DND-41 (cell line): ENCODE measurements at regions not wholly inside any gene's neighbourhood (a gene's known extent, or its start where the extent isn't known, plus 50 kb on each side); places are given as distances from the start of the nearest gene placed in this dataset.

Experiments
- ATAC-seq: fragments of 200-7000 bp; cut with Tn5 transposase; 3 replicates; pipeline ENCODE4 v1.9.1; 2021; ENCODE audit warnings: low read depth; ENCODE audit not compliant: insufficient read depth
- DNase-seq: peaks from one replicate; pipeline ENCODE4 v3.0.0-alpha.2; 2020
- H2AFZ ChIP-seq: 2 replicates; pipeline ENCODE4 v1.6.0; 2012; ENCODE audit warnings: low read depth, low read length
- H3K27ac ChIP-seq: 2 replicates; pipeline ENCODE4 v1.5.1; 2012; ENCODE audit warnings: low read length, inconsistent platforms
- H3K27me3 ChIP-seq: fragments of 200-600 bp; sonication (generic); 2 replicates; pipeline ENCODE4 v1.6.0; 2012; ENCODE audit warnings: low read length, mild to moderate bottlenecking, inconsistent platforms; ENCODE audit not compliant: insufficient read depth, poor library complexity
- H3K36me3 ChIP-seq: 2 replicates; pipeline ENCODE4 v1.5.1; 2012; ENCODE audit warnings: low read length, inconsistent platforms; ENCODE audit not compliant: insufficient read depth
- H3K4me1 ChIP-seq: 2 replicates; pipeline ENCODE4 v1.5.1; 2012; ENCODE audit warnings: mild to moderate bottlenecking, low read length; ENCODE audit not compliant: insufficient read depth
- H3K4me2 ChIP-seq: 2 replicates; pipeline ENCODE4 v1.6.0; 2012; ENCODE audit warnings: mild to moderate bottlenecking, moderate library complexity, low read length, inconsistent platforms; ENCODE audit not compliant: insufficient read depth
- H3K4me3 ChIP-seq, 2 experiments: fragments of 200-600 bp in 1 of 2; shearing (Covaris generic) in 1 of 2; 2 replicates each; pipeline ENCODE4 v1.5.1; 2012 to 2016; ENCODE audit warnings: inconsistent platforms in 2 of 2, low read length in 2 of 2, mild to moderate bottlenecking in 2 of 2, low read depth in 1 of 2, moderate library complexity in 1 of 2
- H3K79me2 ChIP-seq: 2 replicates; pipeline ENCODE4 v1.6.0; 2012; ENCODE audit warnings: low read length, inconsistent platforms; ENCODE audit not compliant: insufficient read depth
- H3K9ac ChIP-seq: 2 replicates; pipeline ENCODE4 v1.6.0; 2012; ENCODE audit warnings: low read depth, mild to moderate bottlenecking, inconsistent platforms, low read length, moderate library complexity
- H3K9me3 ChIP-seq: 2 replicates; pipeline ENCODE4 v1.5.1; 2012; ENCODE audit warnings: low read length, moderate library complexity, mild to moderate bottlenecking, inconsistent platforms; ENCODE audit not compliant: insufficient read depth, severe bottlenecking
- H4K20me1 ChIP-seq: 2 replicates; pipeline ENCODE4 v1.6.0; 2012; ENCODE audit warnings: low read length; ENCODE audit not compliant: insufficient read depth
- CTCF ChIP-seq: IDR thresholded peaks from 2 replicates; pipeline ENCODE4 v1.5.1; 2012; ENCODE audit warnings: borderline replicate concordance, low read length, moderate library complexity, mild to moderate bottlenecking; ENCODE audit not compliant: poor library complexity, severe bottlenecking; ENCODE audit errors: extremely low read depth
- EZH2 ChIP-seq: IDR thresholded peaks from 3 replicates; pipeline ENCODE4 v1.6.1; 2012; ENCODE audit warnings: borderline replicate concordance, low read depth, mild to moderate bottlenecking, moderate library complexity, low read length, inconsistent platforms; ENCODE audit not compliant: severe bottlenecking

GRCh38 chr11:79538775-79539174 is 97.9 kb upstream of the TENM4 start:
- H3K9me3 ChIP-seq: no peaks in the 10 kb centered on the region
- no peaks in the 10 kb centered on the region for H3K4me1 ChIP-seq
- no peak overlapping the region for H3K27ac ChIP-seq
- H2AFZ ChIP-seq: no peak overlapping the region
- ATAC-seq: no peak
- H3K4me2 ChIP-seq: no peak overlapping the region
- no peaks in the 10 kb centered on the region for H3K36me3 ChIP-seq
- DNase-seq: no peak
- H3K79me2 ChIP-seq: no peaks in the 10 kb centered on the region
- no peak overlapping the region for H3K9ac ChIP-seq
- TF ChIP-seq CTCF (no peak), EZH2 (no peak)
- no peak overlapping the region for H3K4me3 ChIP-seq
- no peaks in the 10 kb centered on the region for H3K27me3 ChIP-seq
- no peaks in the 10 kb centered on the region for H4K20me1 ChIP-seq

DNA sequence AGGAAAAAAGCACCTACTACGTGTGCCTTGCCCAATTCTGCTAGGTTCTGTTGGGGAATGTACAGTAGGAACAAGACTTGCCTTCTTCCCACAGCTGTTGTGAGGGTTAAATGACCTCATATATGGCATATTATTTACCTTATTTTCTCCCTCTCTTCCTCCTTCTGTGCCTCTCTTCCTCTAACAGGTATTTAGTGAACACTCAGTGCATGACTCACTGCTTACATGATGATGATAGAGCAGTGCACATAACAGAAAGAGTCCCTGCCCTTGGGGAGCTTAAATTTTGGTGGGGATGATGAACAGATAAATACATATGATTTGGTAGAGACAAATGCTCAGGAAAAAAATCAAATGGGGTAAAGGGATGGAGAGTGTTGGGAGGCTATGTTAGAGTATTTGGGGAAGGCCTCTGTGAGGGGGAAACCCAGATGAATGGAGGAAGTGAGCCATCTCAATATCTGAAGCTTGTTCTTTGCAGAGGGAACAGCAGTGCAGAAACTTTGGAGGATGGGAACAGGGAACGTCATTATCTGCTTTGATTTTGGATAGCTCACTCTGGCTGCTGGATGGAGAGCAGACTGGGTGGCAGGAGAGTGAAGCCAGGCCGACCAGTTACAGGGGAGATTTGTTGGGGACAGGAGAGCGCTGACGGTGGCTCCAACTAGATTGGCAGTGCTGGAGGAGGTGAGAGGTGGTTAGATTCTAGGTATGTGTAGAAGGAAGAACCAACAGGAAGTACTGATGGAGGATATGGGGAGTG is 95.5 kb upstream of the TENM4 start:
- Histone ChIP-seq H3K79me2 (no peaks in the 10 kb centered on the region), H2AFZ (no peak overlapping the region), H3K9ac (no peak overlapping the region), H3K27me3 (no peaks in the 10 kb centered on the region), H4K20me1 (no peaks in the 10 kb centered on the region), H3K36me3 (no peaks in the 10 kb centered on the region), H3K4me1 (no peaks in the 10 kb centered on the region), H3K4me2 (no peak overlapping the region), H3K27ac (no peak overlapping the region), H3K9me3 (no peaks in the 10 kb centered on the region), H3K4me3 (no peak overlapping the region)
- no peak for TF ChIP-seq EZH2
- TF ChIP-seq CTCF: no peak
- no peak for DNase-seq
- no peak for ATAC-seq

GRCh38 chr11:79535606-79536005 is 94.8 kb upstream of the TENM4 start:
- Histone ChIP-seq H3K36me3 (no peaks in the 10 kb centered on the region), H3K4me3 (no peak overlapping the region), H3K9ac (no peak overlapping the region), H3K79me2 (no peaks in the 10 kb centered on the region), H3K27me3 (no peaks in the 10 kb centered on the region), H4K20me1 (no peaks in the 10 kb centered on the region), H3K4me2 (no peak overlapping the region), H3K27ac (no peak overlapping the region), H2AFZ (no peak overlapping the region), H3K9me3 (no peaks in the 10 kb centered on the region), H3K4me1 (no peaks in the 10 kb centered on the region)
- no peak for DNase-seq
- no peak for ATAC-seq
- TF ChIP-seq EZH2: no peak
- TF ChIP-seq CTCF: no peak
